ENCODE measurements at regions not wholly inside any gene's neighbourhood (a gene's known extent, or its start where the extent isn't known, plus 50 kb on each side); places are given as distances from the start of the nearest gene placed in this dataset.

DNA sequence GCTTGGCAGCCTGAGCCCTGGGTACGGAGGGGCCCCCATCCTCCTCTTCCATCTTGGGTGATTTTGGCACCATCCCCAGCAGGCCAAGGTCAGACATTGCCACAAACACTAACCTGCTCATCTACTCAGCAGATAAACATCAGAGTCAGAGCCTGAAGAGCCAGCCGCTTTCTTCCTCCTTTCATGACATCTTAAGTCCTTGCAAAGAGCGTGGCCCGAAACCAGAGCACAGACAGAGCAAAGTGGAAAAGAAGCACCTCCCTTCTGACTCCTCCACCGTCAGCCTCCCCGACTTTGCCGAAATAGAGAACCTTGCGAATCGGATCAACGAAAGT is 60.4 kb upstream of the RPH3AL start:
- TF ChIP-seq, protein P1, sequence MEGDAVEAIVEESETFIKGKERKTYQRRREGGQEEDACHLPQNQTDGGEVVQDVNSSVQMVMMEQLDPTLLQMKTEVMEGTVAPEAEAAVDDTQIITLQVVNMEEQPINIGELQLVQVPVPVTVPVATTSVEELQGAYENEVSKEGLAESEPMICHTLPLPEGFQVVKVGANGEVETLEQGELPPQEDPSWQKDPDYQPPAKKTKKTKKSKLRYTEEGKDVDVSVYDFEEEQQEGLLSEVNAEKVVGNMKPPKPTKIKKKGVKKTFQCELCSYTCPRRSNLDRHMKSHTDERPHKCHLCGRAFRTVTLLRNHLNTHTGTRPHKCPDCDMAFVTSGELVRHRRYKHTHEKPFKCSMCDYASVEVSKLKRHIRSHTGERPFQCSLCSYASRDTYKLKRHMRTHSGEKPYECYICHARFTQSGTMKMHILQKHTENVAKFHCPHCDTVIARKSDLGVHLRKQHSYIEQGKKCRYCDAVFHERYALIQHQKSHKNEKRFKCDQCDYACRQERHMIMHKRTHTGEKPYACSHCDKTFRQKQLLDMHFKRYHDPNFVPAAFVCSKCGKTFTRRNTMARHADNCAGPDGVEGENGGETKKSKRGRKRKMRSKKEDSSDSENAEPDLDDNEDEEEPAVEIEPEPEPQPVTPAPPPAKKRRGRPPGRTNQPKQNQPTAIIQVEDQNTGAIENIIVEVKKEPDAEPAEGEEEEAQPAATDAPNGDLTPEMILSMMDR (conservative IDR thresholded peaks at IDR 0.05) = no peak
- peak overlapping the region; percentile 34; the same call in 1 of the 2 replicates for H3K27ac ChIP-seq

DNA sequence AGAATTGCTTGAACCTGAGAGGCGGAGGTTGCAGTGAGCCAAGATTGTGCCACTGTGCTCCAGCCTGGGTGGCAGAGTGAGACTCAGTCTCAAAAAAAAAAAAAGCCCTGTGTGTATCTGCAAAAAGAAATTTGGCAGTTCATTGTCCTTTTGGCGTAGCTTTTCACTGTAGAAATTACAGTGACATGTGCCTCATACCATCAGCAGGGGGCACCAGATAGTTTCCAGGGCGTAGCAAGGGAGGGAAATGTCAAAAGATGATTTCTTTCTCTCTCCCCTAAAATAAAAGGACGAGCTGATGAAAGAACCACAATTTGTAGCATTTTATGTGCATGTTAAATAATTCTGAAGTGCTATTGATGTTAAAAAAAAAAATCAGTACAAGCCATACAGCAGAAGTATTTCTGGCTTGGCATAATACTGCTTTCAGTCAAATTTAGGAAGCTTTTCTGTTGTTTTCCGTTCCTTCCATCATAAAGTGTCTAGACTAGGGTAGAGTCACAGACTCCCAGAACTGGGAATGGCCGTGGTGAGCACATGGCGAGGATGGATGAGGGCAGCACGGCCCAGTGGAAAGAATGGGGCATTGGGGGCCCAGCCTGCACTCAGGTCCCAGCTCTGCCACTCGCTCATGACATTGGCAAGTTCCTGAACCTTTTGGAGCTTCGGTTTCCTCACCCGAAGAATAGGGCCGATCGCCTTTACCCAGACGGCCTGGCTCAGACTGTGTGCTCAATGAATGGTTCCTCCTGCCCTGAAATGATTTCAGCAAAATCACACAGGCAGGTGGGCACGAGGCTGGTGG is 59.8 kb upstream of the RPH3AL start:
- H3K27ac ChIP-seq = peak overlapping the region; percentile 34

DNA sequence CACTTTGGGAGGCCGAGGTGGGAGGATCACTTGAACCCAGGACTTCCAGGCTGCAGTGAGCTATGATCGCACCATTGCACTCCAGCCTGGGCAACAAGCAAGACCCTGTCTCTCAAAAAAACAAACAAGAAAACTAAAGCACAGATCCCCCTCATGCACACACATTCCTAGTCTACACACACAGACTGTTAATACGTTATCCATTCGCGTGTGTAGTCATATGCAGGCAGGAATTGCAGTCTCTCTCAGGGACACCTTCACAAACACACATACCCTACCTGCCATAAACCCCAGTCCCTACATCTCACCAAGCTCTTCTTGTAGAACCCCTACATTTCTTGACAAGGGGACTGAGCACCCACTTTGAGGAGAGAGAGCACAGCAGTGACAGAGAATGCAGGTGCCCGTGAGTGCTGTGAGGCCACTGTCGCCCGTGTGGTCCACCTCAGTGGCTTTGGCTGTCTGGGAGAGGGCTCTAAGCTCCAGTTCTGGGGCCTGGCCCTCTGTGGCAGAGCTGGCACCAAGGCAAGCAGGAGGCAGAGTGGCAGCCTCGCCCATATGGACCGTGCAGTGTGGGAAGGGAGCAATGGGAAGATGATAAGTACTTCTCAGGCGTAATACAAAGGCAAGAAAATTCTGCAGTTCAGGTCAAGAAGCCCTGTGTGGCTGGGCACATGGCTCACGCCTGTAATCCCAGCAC is 59.0 kb upstream of the RPH3AL start:
- H3K27ac ChIP-seq = peak overlapping the region; percentile 34
- TF ChIP-seq, protein P1 (conservative IDR thresholded peaks at IDR 0.05) = no peak

More for the DNA sequence above, 59.8 kb upstream of the RPH3AL start:
- TF ChIP-seq, protein P1 (conservative IDR thresholded peaks at IDR 0.05) = peak; percentile 94

DNA sequence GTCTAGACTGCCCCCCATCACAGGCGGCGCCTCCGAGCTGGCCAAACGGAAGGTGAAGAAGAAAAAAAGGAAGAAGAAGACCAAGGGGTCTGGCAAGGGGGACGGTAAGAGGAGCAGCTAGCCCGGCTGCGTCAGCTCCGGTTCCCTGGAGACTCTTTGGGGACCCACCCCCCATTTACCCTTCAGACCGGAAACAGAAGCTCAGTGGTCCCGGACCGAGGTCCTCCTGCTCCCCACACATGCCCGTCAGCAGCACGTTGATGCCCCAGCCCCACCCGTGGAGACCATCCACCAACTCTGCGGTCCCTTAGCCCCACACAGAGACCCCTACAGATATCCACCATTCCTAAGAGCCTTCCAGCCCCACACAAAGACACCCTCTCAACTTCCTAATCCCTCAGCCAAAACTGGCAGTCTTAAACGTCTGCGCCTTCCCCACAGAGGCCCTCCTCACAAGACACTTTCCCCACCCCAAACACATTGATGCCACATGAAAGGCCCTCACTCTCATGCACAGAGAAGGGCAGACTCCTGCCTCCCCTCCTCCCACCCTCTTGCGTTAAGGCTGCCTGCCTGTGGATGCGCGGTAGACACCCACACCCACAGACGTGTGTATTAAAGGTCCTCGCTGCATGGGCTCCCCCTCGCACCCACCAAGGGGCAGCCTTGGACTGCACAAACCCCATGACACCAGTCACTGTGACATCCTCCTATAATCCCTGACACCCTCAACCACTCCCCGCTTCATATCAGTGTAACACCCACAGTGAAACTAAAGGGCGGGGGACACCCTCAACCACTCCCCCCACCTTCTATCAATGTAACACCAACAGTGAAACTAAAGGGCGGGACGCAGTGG is 58.2 kb upstream of the RPH3AL start:
- TF ChIP-seq, protein P1 (conservative IDR thresholded peaks at IDR 0.05) = no peak
- H3K27ac ChIP-seq = peak overlapping the region; percentile 73; the same call in 1 of the 2 replicates

DNA sequence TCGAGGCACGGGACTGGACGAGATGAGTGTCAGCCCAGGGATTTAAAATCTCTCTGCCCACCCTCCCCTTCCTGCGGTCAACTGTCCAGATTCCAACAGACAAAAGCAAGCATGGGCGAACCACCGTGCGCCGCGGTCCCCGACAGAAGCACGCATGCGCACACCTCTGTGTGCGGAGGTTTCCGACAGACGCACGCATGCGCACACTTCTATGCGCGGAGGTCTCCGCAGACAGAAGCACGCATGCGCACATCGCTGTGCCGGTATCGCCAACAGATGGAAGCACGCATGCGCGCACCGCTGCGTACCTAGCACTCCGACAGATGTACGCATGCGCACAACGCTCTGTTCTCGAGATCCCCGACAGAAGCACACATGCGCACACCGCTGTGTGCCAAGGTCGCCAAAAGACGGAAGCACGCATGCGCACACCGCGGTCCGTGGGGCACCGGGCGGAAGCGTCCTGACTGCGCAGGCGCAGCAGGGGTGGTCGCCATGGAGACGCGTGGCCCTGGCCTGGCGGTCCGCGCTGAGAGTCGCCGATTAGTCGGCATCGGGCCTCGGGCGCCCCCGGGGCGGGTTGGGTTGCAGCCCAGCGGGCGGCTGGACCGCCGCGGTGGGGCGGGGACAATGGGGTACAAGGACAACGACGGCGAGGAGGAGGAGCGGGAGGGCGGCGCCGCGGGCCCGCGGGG is 57.4 kb upstream of the RPH3AL start:
- TF ChIP-seq, protein P1 (conservative IDR thresholded peaks at IDR 0.05) = no peak

DNA sequence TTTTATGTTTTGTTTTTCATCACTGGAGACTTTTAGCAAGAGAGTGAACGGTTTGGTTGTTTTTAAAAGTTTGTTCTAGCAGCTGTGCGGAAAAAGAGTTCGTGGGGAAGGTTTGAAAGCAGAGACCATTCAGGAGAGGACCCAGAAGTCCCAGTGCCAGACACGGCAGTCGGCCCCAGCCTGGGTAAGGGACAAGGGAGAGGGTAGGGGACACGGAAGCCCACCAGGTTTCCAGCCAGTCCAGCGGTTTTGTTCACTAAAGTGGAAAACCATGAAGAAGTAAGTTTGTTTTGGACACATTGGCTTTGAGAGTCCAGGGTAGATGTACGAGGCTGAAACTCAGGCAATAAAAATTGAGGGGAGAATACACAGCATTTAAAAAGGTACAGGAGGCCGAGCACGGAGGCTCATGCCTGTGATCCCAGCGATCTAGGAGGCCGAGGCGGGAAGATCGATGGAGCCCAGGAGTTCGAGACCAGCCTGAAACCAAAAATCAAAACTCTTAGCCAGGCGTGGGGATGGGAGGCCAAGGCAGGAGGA is 56.8 kb upstream of the RPH3AL start:
- TF ChIP-seq, protein P1 (conservative IDR thresholded peaks at IDR 0.05) = no peak
- peak overlapping the region; percentile 73 for H3K27ac ChIP-seq

More for the DNA sequence above, 57.4 kb upstream of the RPH3AL start:
- peak overlapping the region; percentile 73 for H3K27ac ChIP-seq
